Liver (tissue), 3 donors: ENCODE measurements at regions not wholly inside any gene's neighbourhood (a gene's known extent, or its start where the extent isn't known, plus 50 kb on each side); places are given as distances from the start of the nearest gene placed in this dataset.

ENCODE experiments used
- RAD21 ChIP-seq, 2 donors: IDR thresholded peaks; 2 replicates each; pipeline ENCODE4 v1.6.1; 2016; ENCODE audit warnings: antibody characterized with exemption in 2 of 2, mild to moderate bottlenecking in 2 of 2
- TF ChIP-seq, protein P1 (sequence below): IDR thresholded peaks from 2 replicates; pipeline ENCODE4 v1.6.1; 2016; ENCODE audit warnings: antibody characterized with exemption
- TF ChIP-seq, protein P2 (sequence below): fragments of 150-350 bp; IDR thresholded peaks from 2 replicates; pipeline ENCODE4 v1.5.1; 2017; ENCODE audit warnings: improper control_type of control experiment, low read depth, low read length; ENCODE audit not compliant: missing input control
- donor health status: healthy.
- donor health status: healthy.

DNA sequence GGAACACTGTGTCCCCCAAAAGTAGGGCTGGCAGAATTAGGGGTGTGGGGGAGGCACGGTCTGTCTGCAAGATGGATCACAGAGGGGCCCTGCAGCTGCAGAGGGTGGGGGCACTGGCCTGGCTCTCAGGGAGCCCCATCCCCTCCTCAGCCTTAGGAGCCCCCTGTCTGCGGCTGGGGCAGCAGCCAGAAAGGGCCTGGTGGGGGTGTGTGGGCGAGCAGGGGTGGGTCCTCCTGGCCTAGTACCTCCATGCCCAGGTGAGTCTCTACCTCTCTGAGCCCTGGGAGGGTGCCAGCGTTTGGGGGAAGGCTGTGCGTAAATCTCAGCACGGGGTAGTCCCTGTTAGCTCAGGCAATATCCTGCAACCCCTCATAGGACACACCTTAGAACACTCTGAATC, 280.5 kb upstream of the PPP2R2D start:
- TF ChIP-seq, protein P1, sequence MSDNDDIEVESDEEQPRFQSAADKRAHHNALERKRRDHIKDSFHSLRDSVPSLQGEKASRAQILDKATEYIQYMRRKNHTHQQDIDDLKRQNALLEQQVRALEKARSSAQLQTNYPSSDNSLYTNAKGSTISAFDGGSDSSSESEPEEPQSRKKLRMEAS, result no peak
- TF ChIP-seq, protein P2, sequence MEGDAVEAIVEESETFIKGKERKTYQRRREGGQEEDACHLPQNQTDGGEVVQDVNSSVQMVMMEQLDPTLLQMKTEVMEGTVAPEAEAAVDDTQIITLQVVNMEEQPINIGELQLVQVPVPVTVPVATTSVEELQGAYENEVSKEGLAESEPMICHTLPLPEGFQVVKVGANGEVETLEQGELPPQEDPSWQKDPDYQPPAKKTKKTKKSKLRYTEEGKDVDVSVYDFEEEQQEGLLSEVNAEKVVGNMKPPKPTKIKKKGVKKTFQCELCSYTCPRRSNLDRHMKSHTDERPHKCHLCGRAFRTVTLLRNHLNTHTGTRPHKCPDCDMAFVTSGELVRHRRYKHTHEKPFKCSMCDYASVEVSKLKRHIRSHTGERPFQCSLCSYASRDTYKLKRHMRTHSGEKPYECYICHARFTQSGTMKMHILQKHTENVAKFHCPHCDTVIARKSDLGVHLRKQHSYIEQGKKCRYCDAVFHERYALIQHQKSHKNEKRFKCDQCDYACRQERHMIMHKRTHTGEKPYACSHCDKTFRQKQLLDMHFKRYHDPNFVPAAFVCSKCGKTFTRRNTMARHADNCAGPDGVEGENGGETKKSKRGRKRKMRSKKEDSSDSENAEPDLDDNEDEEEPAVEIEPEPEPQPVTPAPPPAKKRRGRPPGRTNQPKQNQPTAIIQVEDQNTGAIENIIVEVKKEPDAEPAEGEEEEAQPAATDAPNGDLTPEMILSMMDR, result no peak
- TF ChIP-seq RAD21 (IDR thresholded peaks at IDR 0.05), result no peak
